ENCODE measurements at regions not wholly inside any gene's neighbourhood (a gene's known extent, or its start where the extent isn't known, plus 50 kb on each side); places are given as distances from the start of the nearest gene placed in this dataset.

GRCh38 chr3:71902258-71903111 is 117.5 kb upstream of the PROK2 start:
- TF ChIP-seq POLR2A (IDR thresholded peaks at IDR 0.05; ENCODE audit: low read depth, low read length) (no peak), TAF1 (IDR thresholded peaks at IDR 0.05; ENCODE audit: borderline replicate concordance, low read depth, low read length) (no peak), POLR2AphosphoS5 (IDR thresholded peaks at IDR 0.05; ENCODE audit: low read depth, low read length) (no peak)
